ENCODE measurements at regions not wholly inside any gene's neighbourhood (a gene's known extent, or its start where the extent isn't known, plus 50 kb on each side); places are given as distances from the start of the nearest gene placed in this dataset.

DNA sequence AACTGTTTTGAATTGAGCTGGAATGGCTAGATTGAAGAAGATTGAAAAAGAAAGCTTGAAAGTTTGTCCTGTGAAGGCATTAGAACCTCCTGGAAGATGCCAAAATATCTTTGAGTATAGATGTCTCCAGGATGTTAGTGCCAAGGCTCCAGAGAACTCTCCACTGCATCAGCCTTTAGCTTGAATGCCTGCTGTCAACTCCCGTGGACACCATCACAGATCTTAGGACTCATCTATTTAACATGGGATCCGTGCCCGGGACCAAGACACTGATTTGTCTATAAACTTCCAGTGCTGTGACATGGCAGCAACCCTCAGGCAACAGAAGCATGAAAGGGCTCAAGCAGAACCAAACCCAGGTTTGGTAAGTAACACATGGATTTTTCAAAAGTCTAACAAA, 670.9 kb upstream of the ST8SIA4 start:
- no peak overlapping the region for H2AFZ ChIP-seq (ENCODE audit: low read depth, low read length, severe bottlenecking)
- peaks cover 4% of the 10 kb centered on the region; the same call in 1 of the 2 replicates for H3K27me3 ChIP-seq (ENCODE audit: low read length)

DNA sequence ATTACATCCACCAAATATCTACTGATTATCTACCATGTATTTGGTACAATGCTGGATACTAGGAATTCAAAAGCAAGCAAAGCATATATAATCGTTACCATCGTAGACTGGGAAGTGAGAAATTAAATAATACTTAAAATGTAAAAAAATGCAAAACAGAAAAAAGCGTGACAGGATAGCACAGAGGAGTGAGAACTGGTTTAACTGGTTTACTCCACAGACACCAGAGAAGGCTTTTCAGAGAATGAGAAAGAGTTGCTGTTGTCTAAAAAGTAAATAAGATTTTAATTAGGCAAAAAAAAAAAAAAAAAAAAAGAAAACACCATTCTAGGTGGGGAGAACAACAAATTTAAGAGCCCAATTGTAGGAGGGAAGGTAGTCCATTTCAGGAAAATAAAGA, 657.9 kb upstream of the ST8SIA4 start:
- Histone ChIP-seq H3K9me3 (ENCODE audit: insufficient read depth, low read length) (no peaks in the 10 kb centered on the region), H3K9ac (ENCODE audit: low read length) (no peak overlapping the region), H3K36me3 (ENCODE audit: low read length) (no peaks in the 10 kb centered on the region), H3K9me2 (replicated peaks; ENCODE audit: insufficient read depth, low read length) (no peaks in the 10 kb centered on the region), H3F3A (ENCODE audit: insufficient read depth) (no peaks in the 10 kb centered on the region), H3K27ac (ENCODE audit: low read depth, low read length) (no peak overlapping the region), H3K4me2 (ENCODE audit: low read depth, low read length, poor library complexity, severe bottlenecking) (no peak overlapping the region), H4K20me1 (ENCODE audit: low read depth, low read length) (no peaks in the 10 kb centered on the region), H3K27me3 (ENCODE audit: low read length) (no peaks in the 10 kb centered on the region), H2AFZ (ENCODE audit: low read depth, low read length, severe bottlenecking) (no peak overlapping the region), H3K4me3 (ENCODE audit: insufficient read depth, low read length, poor library complexity, severe bottlenecking) (no peak overlapping the region), H3K79me2 (ENCODE audit: insufficient read depth, low read length) (no peaks in the 10 kb centered on the region)
- TF ChIP-seq EZH2phosphoT487 (conservative IDR thresholded peaks at IDR 0.05; ENCODE audit: low read length): no peak
- TF ChIP-seq, protein P1, sequence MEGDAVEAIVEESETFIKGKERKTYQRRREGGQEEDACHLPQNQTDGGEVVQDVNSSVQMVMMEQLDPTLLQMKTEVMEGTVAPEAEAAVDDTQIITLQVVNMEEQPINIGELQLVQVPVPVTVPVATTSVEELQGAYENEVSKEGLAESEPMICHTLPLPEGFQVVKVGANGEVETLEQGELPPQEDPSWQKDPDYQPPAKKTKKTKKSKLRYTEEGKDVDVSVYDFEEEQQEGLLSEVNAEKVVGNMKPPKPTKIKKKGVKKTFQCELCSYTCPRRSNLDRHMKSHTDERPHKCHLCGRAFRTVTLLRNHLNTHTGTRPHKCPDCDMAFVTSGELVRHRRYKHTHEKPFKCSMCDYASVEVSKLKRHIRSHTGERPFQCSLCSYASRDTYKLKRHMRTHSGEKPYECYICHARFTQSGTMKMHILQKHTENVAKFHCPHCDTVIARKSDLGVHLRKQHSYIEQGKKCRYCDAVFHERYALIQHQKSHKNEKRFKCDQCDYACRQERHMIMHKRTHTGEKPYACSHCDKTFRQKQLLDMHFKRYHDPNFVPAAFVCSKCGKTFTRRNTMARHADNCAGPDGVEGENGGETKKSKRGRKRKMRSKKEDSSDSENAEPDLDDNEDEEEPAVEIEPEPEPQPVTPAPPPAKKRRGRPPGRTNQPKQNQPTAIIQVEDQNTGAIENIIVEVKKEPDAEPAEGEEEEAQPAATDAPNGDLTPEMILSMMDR (IDR thresholded peaks at IDR 0.05; ENCODE audit: insufficient read depth, low read length, poor library complexity, severe bottlenecking): no peak

More for the DNA sequence above, 670.9 kb upstream of the ST8SIA4 start:
- Histone ChIP-seq H3K4me3 (ENCODE audit: insufficient read depth, low read length, poor library complexity, severe bottlenecking) (no peak overlapping the region), H3K79me2 (ENCODE audit: insufficient read depth, low read length) (no peaks in the 10 kb centered on the region), H3K27ac (ENCODE audit: low read depth, low read length) (no peak overlapping the region), H3K4me2 (ENCODE audit: low read depth, low read length, poor library complexity, severe bottlenecking) (no peak overlapping the region), H3K36me3 (ENCODE audit: low read length) (no peaks in the 10 kb centered on the region), H3F3A (ENCODE audit: insufficient read depth) (no peaks in the 10 kb centered on the region), H3K9me2 (replicated peaks; ENCODE audit: insufficient read depth, low read length) (no peaks in the 10 kb centered on the region), H3K9ac (ENCODE audit: low read length) (no peak overlapping the region), H3K9me3 (ENCODE audit: insufficient read depth, low read length) (no peaks in the 10 kb centered on the region), H4K20me1 (ENCODE audit: low read depth, low read length) (no peaks in the 10 kb centered on the region)
- TF ChIP-seq EZH2phosphoT487 (conservative IDR thresholded peaks at IDR 0.05; ENCODE audit: low read length): no peak
- TF ChIP-seq, protein P1 (IDR thresholded peaks at IDR 0.05; ENCODE audit: insufficient read depth, low read length, poor library complexity, severe bottlenecking): no peak

DNA sequence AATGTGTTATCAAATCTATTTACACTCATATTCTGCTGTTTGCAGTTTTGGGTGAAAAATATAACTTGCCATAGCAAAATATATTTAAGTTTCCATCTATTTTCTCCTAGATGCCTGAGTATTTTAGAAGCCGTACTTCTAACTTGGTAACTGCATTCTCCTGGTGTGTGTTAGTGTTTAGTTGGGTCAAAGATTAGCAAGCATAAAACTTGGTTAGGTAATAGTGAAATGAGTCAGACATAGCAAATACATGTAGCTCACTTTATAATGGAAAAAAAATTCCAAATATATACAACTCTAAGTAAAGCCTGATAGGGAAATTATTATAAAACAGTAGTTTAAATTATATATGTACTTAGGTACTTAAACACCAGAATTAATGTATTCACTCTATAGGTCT, 640.7 kb upstream of the ST8SIA4 start:
- no peaks in the 10 kb centered on the region for H3K79me2 ChIP-seq (ENCODE audit: insufficient read depth, low read length)
- no peaks in the 10 kb centered on the region for H3K36me3 ChIP-seq (ENCODE audit: low read length)

More for the DNA sequence above, 640.7 kb upstream of the ST8SIA4 start:
- H3K27ac ChIP-seq (ENCODE audit: low read depth, low read length): no peak overlapping the region
- H3F3A ChIP-seq (ENCODE audit: insufficient read depth): no peaks in the 10 kb centered on the region
- no peak overlapping the region for H3K4me2 ChIP-seq (ENCODE audit: low read depth, low read length, poor library complexity, severe bottlenecking)
- no peak overlapping the region for H3K9ac ChIP-seq (ENCODE audit: low read length)
- H3K4me3 ChIP-seq (ENCODE audit: insufficient read depth, low read length, poor library complexity, severe bottlenecking): no peak overlapping the region
- H4K20me1 ChIP-seq (ENCODE audit: low read depth, low read length): no peaks in the 10 kb centered on the region
- H3K27me3 ChIP-seq (ENCODE audit: low read length): no peaks in the 10 kb centered on the region
- H2AFZ ChIP-seq (ENCODE audit: low read depth, low read length, severe bottlenecking): no peak overlapping the region
- TF ChIP-seq, protein P1 (IDR thresholded peaks at IDR 0.05; ENCODE audit: insufficient read depth, low read length, poor library complexity, severe bottlenecking): no peak
- TF ChIP-seq EZH2phosphoT487 (conservative IDR thresholded peaks at IDR 0.05; ENCODE audit: low read length): no peak
- H3K9me2 ChIP-seq (replicated peaks; ENCODE audit: insufficient read depth, low read length): no peaks in the 10 kb centered on the region
- no peaks in the 10 kb centered on the region for H3K9me3 ChIP-seq (ENCODE audit: insufficient read depth, low read length)

Measured in SU-DHL-6 (cell line).